ENCODE measurements at regions not wholly inside any gene's neighbourhood (a gene's known extent, or its start where the extent isn't known, plus 50 kb on each side); places are given as distances from the start of the nearest gene placed in this dataset.

DNA sequence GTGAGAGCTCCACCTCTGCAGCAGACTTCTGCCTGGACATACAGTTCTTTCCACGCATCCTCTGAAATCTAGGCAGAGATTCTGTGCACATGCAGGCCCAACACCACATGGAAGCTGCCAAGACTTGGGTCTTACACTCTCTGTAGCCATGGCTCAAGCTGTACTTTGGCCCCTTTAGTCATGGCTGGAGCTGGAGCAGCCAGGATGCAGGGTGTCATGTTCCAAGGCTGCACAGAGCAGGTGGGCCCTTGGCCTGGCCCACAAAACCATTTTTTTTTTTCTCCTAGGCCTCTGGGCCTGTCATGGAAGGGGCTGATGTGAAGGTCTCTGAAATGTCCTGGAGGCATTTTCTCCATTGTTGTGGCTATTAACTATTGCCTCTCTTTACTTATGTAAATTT lies 990.5 kb upstream of the ADGRL3 start:
- TF ChIP-seq, protein P1, sequence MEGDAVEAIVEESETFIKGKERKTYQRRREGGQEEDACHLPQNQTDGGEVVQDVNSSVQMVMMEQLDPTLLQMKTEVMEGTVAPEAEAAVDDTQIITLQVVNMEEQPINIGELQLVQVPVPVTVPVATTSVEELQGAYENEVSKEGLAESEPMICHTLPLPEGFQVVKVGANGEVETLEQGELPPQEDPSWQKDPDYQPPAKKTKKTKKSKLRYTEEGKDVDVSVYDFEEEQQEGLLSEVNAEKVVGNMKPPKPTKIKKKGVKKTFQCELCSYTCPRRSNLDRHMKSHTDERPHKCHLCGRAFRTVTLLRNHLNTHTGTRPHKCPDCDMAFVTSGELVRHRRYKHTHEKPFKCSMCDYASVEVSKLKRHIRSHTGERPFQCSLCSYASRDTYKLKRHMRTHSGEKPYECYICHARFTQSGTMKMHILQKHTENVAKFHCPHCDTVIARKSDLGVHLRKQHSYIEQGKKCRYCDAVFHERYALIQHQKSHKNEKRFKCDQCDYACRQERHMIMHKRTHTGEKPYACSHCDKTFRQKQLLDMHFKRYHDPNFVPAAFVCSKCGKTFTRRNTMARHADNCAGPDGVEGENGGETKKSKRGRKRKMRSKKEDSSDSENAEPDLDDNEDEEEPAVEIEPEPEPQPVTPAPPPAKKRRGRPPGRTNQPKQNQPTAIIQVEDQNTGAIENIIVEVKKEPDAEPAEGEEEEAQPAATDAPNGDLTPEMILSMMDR (IDR thresholded peaks at IDR 0.05; ENCODE audit: low read depth, low read length, missing control alignments), result no peak
- H3K4me3 ChIP-seq (ENCODE audit: low read depth, low read length), result no peak overlapping the region
- no peak for DNase-seq (ENCODE audit: low read depth)
- in situ Hi-C loops (cut with HindIII; ENCODE audit: low sequenced_read_pairs), result no loop called here

- in situ Hi-C loops (cut with HindIII; ENCODE audit: low sequenced_read_pairs), result no loop called here
- H3K4me3 ChIP-seq (ENCODE audit: low read depth, low read length), result no peak overlapping the region
- TF ChIP-seq, protein P1 (IDR thresholded peaks at IDR 0.05; ENCODE audit: low read depth, low read length, missing control alignments), result no peak
- no peak for DNase-seq (ENCODE audit: low read depth)
Measured at GRCh38 chr4:60215906-60216305, 984.2 kb upstream of the ADGRL3 start.

GRCh38 chr4:60216752-60217151 lies 983.4 kb upstream of the ADGRL3 start:
- H3K4me3 ChIP-seq (ENCODE audit: low read depth, low read length), result no peak overlapping the region
- DNase-seq (ENCODE audit: low read depth), result peak; percentile 45
- TF ChIP-seq, protein P1 (IDR thresholded peaks at IDR 0.05; ENCODE audit: low read depth, low read length, missing control alignments), result no peak
- in situ Hi-C loops (cut with HindIII; ENCODE audit: low sequenced_read_pairs), result no loop called here

DNA sequence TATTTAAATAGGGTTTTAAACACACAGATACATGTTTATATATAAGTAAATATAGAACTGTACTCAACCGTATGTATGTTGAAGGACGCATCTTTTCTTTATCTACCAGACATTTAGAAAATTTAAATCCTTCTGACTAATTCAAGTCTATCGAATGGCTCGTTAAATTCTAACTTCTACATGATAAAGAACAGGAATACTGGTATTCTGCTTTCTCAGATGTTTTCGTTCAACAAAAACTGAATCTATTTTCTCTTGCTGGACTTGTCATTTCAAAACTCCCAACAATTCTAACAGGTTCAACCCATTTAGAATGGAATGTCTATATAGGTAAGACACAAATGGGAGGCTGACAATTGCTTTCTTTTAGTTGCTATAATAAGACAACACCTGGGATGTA lies 978.3 kb upstream of the ADGRL3 start:
- in situ Hi-C loops (cut with HindIII; ENCODE audit: low sequenced_read_pairs), result no loop called here
- DNase-seq (ENCODE audit: low read depth), result no peak
- TF ChIP-seq, protein P1 (IDR thresholded peaks at IDR 0.05; ENCODE audit: low read depth, low read length, missing control alignments), result no peak

GRCh38 chr4:60223208-60223923 lies 976.8 kb upstream of the ADGRL3 start:
- no peak overlapping the region for H3K4me3 ChIP-seq (ENCODE audit: low read depth, low read length)
- in situ Hi-C loops (cut with HindIII; ENCODE audit: low sequenced_read_pairs), result no loop called here
- no peak for DNase-seq (ENCODE audit: low read depth)
- TF ChIP-seq, protein P1 (IDR thresholded peaks at IDR 0.05; ENCODE audit: low read depth, low read length, missing control alignments), result no peak

More for the DNA sequence above, 978.3 kb upstream of the ADGRL3 start:
- H3K4me3 ChIP-seq (ENCODE audit: low read depth, low read length), result no peak overlapping the region

- no peak overlapping the region for H3K4me3 ChIP-seq (ENCODE audit: low read depth, low read length)
- TF ChIP-seq, protein P1 (IDR thresholded peaks at IDR 0.05; ENCODE audit: low read depth, low read length, missing control alignments), result no peak
- in situ Hi-C loops (cut with HindIII; ENCODE audit: low sequenced_read_pairs), result no loop called here
- no peak for DNase-seq (ENCODE audit: low read depth)
Measured at GRCh38 chr4:60241866-60242265, 958.3 kb upstream of the ADGRL3 start.

Data from astrocyte of the cerebellum (primary cell).